Stimulated activated naive CD8-positive, alpha-beta T cell treated with anti-CD3 and anti-CD28 coated beads, Interleukin-15, amount 100 ng/mL, for 72 hours (primary cell): ENCODE measurements at regions not wholly inside any gene's neighbourhood (a gene's known extent, or its start where the extent isn't known, plus 50 kb on each side); places are given as distances from the start of the nearest gene placed in this dataset.
"Not testable (repeated sequence)": the region's sequence is repeated elsewhere in the genome, so short reads cannot be mapped to it uniquely, and the experiment has no call there.

ENCODE experiments used
- ATAC-seq: fragments of 150-1000 bp; cut with Tn5 transposase; 2 replicates; pipeline ENCODE4 v1.10.0; 2021; ENCODE audit warnings: mild to moderate bottlenecking, moderate library complexity
- DNase-seq, 2 donors: peaks; one replicate each; pipeline ENCODE4 v3.0.0; 2021 to 2022
- H3K27ac Mint-ChIP-seq, 2 donors: one replicate each; pipeline ENCODE4 v1.8.0; 2022; ENCODE audit warnings: mild to moderate bottlenecking in 2 of 2, mixed read lengths in 2 of 2, moderate library complexity in 2 of 2
- H3K27me3 Mint-ChIP-seq: one replicate; pipeline ENCODE4 v1.8.0; 2022; ENCODE audit warnings: mixed read lengths
- H3K4me1 Mint-ChIP-seq: one replicate; pipeline ENCODE4 v1.8.0; 2022; ENCODE audit warnings: mild to moderate bottlenecking, mixed read lengths
- H3K4me3 Mint-ChIP-seq, 2 donors: one replicate each; pipeline ENCODE4 v1.8.0; 2022; ENCODE audit warnings: mild to moderate bottlenecking in 2 of 2, mixed read lengths in 2 of 2, moderate library complexity in 1 of 2
- H3K9me3 Mint-ChIP-seq, 2 donors: one replicate each; pipeline ENCODE4 v1.8.0; 2022; ENCODE audit warnings: mixed read lengths in 2 of 2

- Mint-ChIP-seq H3K9me3 (no peaks in the 10 kb centered on the region), H3K4me1 (no peaks in the 10 kb centered on the region), H3K27me3 (no peaks in the 10 kb centered on the region), H3K27ac (no peak overlapping the region), H3K4me3 (no peak overlapping the region)
- no peak for DNase-seq
- no peak for ATAC-seq
Measured at GRCh38 chr5:39558541-39558940, 133.8 kb upstream of the DAB2 start.

GRCh38 chr5:39555788-39556187 lies 131.0 kb upstream of the DAB2 start:
- Mint-ChIP-seq H3K4me1 (no peaks in the 10 kb centered on the region), H3K4me3 (no peak overlapping the region), H3K27ac (no peak overlapping the region), H3K27me3 (no peaks in the 10 kb centered on the region), H3K9me3 (no peaks in the 10 kb centered on the region)
- ATAC-seq: no peak
- DNase-seq: no peak

GRCh38 chr5:39547553-39548154 lies 122.9 kb upstream of the DAB2 start:
- Mint-ChIP-seq H3K4me1 (no peaks in the 10 kb centered on the region), H3K27ac (no peak overlapping the region), H3K9me3 (no peaks in the 10 kb centered on the region), H3K27me3 (no peaks in the 10 kb centered on the region), H3K4me3 (peak overlapping the region in 1 of 2 donors; percentile 11)
- no peak for ATAC-seq
- DNase-seq: no peak

GRCh38 chr5:39544941-39545340 lies 120.2 kb upstream of the DAB2 start:
- no peak for ATAC-seq
- no peak overlapping the region for H3K4me3 Mint-ChIP-seq
- H3K4me1 Mint-ChIP-seq: no peaks in the 10 kb centered on the region
- no peak overlapping the region for H3K27ac Mint-ChIP-seq
- no peaks in the 10 kb centered on the region for H3K9me3 Mint-ChIP-seq
- no peak for DNase-seq
- no peaks in the 10 kb centered on the region for H3K27me3 Mint-ChIP-seq

- H3K9me3 Mint-ChIP-seq: no peaks in the 10 kb centered on the region
- DNase-seq (no peak), ATAC-seq (no peak)
Measured at GRCh38 chr5:39543335-39543734, 118.6 kb upstream of the DAB2 start.

GRCh38 chr5:39542511-39543285 lies 117.9 kb upstream of the DAB2 start:
- H3K4me3 Mint-ChIP-seq: no peak overlapping the region
- DNase-seq: no peak
- no peaks in the 10 kb centered on the region for H3K9me3 Mint-ChIP-seq
- H3K4me1 Mint-ChIP-seq: no peaks in the 10 kb centered on the region
- H3K27ac Mint-ChIP-seq: no peak overlapping the region
- peaks cover 16% of the 10 kb centered on the region for H3K27me3 Mint-ChIP-seq
- ATAC-seq: no peak

More at GRCh38 chr5:39543335-39543734, 118.6 kb upstream of the DAB2 start:
- Mint-ChIP-seq H3K4me1 (no peaks in the 10 kb centered on the region), H3K27me3 (peaks cover 10% of the 10 kb centered on the region), H3K27ac (no peak overlapping the region), H3K4me3 (no peak overlapping the region)

- H3K9me3 Mint-ChIP-seq: no peaks in the 10 kb centered on the region
- H3K27me3 Mint-ChIP-seq: peaks cover 17% of the 10 kb centered on the region
- H3K27ac Mint-ChIP-seq: no peak overlapping the region
- no peaks in the 10 kb centered on the region for H3K4me1 Mint-ChIP-seq
- ATAC-seq: no peak
- no peak overlapping the region for H3K4me3 Mint-ChIP-seq
- DNase-seq: no peak
Measured at GRCh38 chr5:39541920-39542319, 117.1 kb upstream of the DAB2 start.

GRCh38 chr5:39539470-39539869 lies 114.7 kb upstream of the DAB2 start:
- H3K9me3 Mint-ChIP-seq: no peaks in the 10 kb centered on the region
- ATAC-seq (no peak), DNase-seq (no peak)
- H3K4me1 Mint-ChIP-seq: no peaks in the 10 kb centered on the region
- no peak overlapping the region for H3K27ac Mint-ChIP-seq
- H3K4me3 Mint-ChIP-seq: no peak overlapping the region
- H3K27me3 Mint-ChIP-seq: peaks cover 17% of the 10 kb centered on the region

- DNase-seq: no peak
- no peak for ATAC-seq
- H3K9me3 Mint-ChIP-seq: no peaks in the 10 kb centered on the region
- no peaks in the 10 kb centered on the region for H3K4me1 Mint-ChIP-seq
- no peak overlapping the region for H3K27ac Mint-ChIP-seq
- H3K27me3 Mint-ChIP-seq: peaks cover 17% of the 10 kb centered on the region
- H3K4me3 Mint-ChIP-seq: no peak overlapping the region
Measured at GRCh38 chr5:39534690-39535089, 109.9 kb upstream of the DAB2 start.

GRCh38 chr5:39533749-39534148 lies 109.0 kb upstream of the DAB2 start:
- ATAC-seq (no peak), DNase-seq (no peak)
- Mint-ChIP-seq H3K4me1 (no peaks in the 10 kb centered on the region), H3K9me3 (no peaks in the 10 kb centered on the region), H3K27ac (no peak overlapping the region), H3K27me3 (peaks cover 11% of the 10 kb centered on the region), H3K4me3 (no peak overlapping the region)

- H3K4me1 Mint-ChIP-seq: no peaks in the 10 kb centered on the region
Measured at GRCh38 chr5:39532511-39532910, 107.7 kb upstream of the DAB2 start.

GRCh38 chr5:39531306-39531705 lies 106.5 kb upstream of the DAB2 start:
- Mint-ChIP-seq H3K27ac (peak overlapping the region in 1 of 2 donors; percentile 34), H3K4me3 (no peak overlapping the region), H3K27me3 (no peaks in the 10 kb centered on the region), H3K4me1 (no peaks in the 10 kb centered on the region), H3K9me3 (no peaks in the 10 kb centered on the region)
- no peak for DNase-seq
- no peak for ATAC-seq

More at GRCh38 chr5:39532511-39532910, 107.7 kb upstream of the DAB2 start:
- Mint-ChIP-seq H3K9me3 (no peaks in the 10 kb centered on the region), H3K27ac (no peak overlapping the region), H3K4me3 (no peak overlapping the region), H3K27me3 (no peaks in the 10 kb centered on the region)
- DNase-seq: no peak
- ATAC-seq: no peak

- H3K27ac Mint-ChIP-seq: no peak overlapping the region
- no peak for ATAC-seq
- H3K4me1 Mint-ChIP-seq: no peaks in the 10 kb centered on the region
- H3K4me3 Mint-ChIP-seq: no peak overlapping the region
- DNase-seq: no peak
- peaks cover 1% of the 10 kb centered on the region for H3K27me3 Mint-ChIP-seq
- no peaks in the 10 kb centered on the region for H3K9me3 Mint-ChIP-seq
Measured at GRCh38 chr5:39526914-39527477, 102.2 kb upstream of the DAB2 start.

GRCh38 chr5:39525781-39526180 lies 101.0 kb upstream of the DAB2 start:
- not testable (repeated sequence) for H3K27ac Mint-ChIP-seq, DNase-seq, H3K4me1 Mint-ChIP-seq, H3K27me3 Mint-ChIP-seq, H3K4me3 Mint-ChIP-seq, ATAC-seq, H3K9me3 Mint-ChIP-seq

GRCh38 chr5:39525271-39525670 lies 100.5 kb upstream of the DAB2 start:
- ATAC-seq (no peak), DNase-seq (no peak)
- Mint-ChIP-seq H3K27me3 (peaks cover 7% of the 10 kb centered on the region), H3K27ac (no peak overlapping the region), H3K4me3 (no peak overlapping the region), H3K9me3 (peaks cover 0 to 4% of the 10 kb centered on the region in 2 donors), H3K4me1 (no peaks in the 10 kb centered on the region)

- ATAC-seq (no peak), DNase-seq (no peak)
- no peak overlapping the region for H3K4me3 Mint-ChIP-seq
- peaks cover 0 to 4% of the 10 kb centered on the region in 2 donors for H3K9me3 Mint-ChIP-seq
- no peaks in the 10 kb centered on the region for H3K4me1 Mint-ChIP-seq
- H3K27me3 Mint-ChIP-seq: peaks cover 7% of the 10 kb centered on the region
- H3K27ac Mint-ChIP-seq: no peak overlapping the region
Measured at GRCh38 chr5:39523821-39524220, 99.0 kb upstream of the DAB2 start.
